ENCODE measurements at regions not wholly inside any gene's neighbourhood (a gene's known extent, or its start where the extent isn't known, plus 50 kb on each side); places are given as distances from the start of the nearest gene placed in this dataset.

DNA sequence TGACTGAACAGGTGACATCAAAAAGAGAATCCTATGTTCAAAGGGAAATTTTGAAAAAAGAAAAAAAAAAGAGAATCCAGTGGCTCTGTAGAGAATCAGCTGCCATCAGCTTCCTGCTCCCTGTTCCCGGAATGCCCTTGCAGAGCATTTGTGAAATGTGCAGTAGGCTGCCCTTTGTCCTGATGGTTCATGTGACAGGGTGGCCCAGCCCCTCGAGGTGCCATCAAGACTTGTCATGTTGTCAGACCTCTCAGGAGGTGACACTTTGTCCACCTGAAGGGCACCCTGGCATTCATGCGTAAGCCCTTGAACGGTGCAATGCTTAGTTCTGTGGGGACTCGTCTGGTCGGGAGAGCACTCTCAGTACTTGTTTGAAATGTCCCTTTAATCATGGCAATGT lies 71.4 kb downstream of the CLDN34 start:
- TF ChIP-seq POLR2AphosphoS5 (IDR thresholded peaks at IDR 0.05; ENCODE audit: low read depth, low read length): no peak
- no peak for TF ChIP-seq YY1 (IDR thresholded peaks at IDR 0.05; ENCODE audit: insufficient read depth, insufficient replicate concordance, low read depth, low read length)
- TF ChIP-seq SMAD3 (CRISPR knock-in tag; IDR thresholded peaks at IDR 0.05): no peak
- TF ChIP-seq MEF2D (CRISPR knock-in tag; IDR thresholded peaks at IDR 0.05): no peak
- no peak for TF ChIP-seq ZNF138 (CRISPR knock-in tag; IDR thresholded peaks at IDR 0.05; ENCODE audit: low read depth)
- TF ChIP-seq TAF1 (CRISPR knock-in tag; IDR thresholded peaks at IDR 0.05): no peak
- TF ChIP-seq NR2C2 (CRISPR knock-in tag; IDR thresholded peaks at IDR 0.05; ENCODE audit: borderline replicate concordance): no peak
- TF ChIP-seq, protein P1, sequence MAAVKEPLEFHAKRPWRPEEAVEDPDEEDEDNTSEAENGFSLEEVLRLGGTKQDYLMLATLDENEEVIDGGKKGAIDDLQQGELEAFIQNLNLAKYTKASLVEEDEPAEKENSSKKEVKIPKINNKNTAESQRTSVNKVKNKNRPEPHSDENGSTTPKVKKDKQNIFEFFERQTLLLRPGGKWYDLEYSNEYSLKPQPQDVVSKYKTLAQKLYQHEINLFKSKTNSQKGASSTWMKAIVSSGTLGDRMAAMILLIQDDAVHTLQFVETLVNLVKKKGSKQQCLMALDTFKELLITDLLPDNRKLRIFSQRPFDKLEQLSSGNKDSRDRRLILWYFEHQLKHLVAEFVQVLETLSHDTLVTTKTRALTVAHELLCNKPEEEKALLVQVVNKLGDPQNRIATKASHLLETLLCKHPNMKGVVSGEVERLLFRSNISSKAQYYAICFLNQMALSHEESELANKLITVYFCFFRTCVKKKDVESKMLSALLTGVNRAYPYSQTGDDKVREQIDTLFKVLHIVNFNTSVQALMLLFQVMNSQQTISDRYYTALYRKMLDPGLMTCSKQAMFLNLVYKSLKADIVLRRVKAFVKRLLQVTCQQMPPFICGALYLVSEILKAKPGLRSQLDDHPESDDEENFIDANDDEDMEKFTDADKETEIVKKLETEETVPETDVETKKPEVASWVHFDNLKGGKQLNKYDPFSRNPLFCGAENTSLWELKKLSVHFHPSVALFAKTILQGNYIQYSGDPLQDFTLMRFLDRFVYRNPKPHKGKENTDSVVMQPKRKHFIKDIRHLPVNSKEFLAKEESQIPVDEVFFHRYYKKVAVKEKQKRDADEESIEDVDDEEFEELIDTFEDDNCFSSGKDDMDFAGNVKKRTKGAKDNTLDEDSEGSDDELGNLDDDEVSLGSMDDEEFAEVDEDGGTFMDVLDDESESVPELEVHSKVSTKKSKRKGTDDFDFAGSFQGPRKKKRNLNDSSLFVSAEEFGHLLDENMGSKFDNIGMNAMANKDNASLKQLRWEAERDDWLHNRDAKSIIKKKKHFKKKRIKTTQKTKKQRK (IDR thresholded peaks at IDR 0.05; ENCODE audit: low read length): no peak
- no peak for TF ChIP-seq ZSCAN22 (CRISPR knock-in tag; IDR thresholded peaks at IDR 0.05)
